Lower leg skin (tissue), 4 donors: ENCODE measurements at regions not wholly inside any gene's neighbourhood (a gene's known extent, or its start where the extent isn't known, plus 50 kb on each side); places are given as distances from the start of the nearest gene placed in this dataset.

ENCODE experiments used
- DNase-seq, 2 donors: peaks; one replicate each; pipeline ENCODE4 v3.0.0-alpha.2; 2019; ENCODE audit warnings: low spot score in 2 of 2
- H3K4me3 ChIP-seq: fragments of 200-600 bp; sonication (generic); 2 replicates; pipeline ENCODE4 v1.5.1; 2017; ENCODE audit warnings: mild to moderate bottlenecking, low read depth; ENCODE audit not compliant: poor library complexity, severe bottlenecking
- CTCF ChIP-seq, 3 donors: fragments of 450-650 bp; IDR thresholded peaks; one replicate each; pipeline ENCODE4 v1.5.1; 2016; ENCODE audit warnings: antibody characterized with exemption in 3 of 3, mild to moderate bottlenecking in 3 of 3, moderate library complexity in 2 of 3
- POLR2A ChIP-seq, 2 donors: fragments of 450-650 bp; IDR thresholded peaks; one replicate each; pipeline ENCODE4 v1.6.1; 2016 to 2017; ENCODE audit warnings: antibody characterized with exemption in 2 of 2, mild to moderate bottlenecking in 1 of 2, moderate library complexity in 1 of 2
- WGBS, 2 donors: methylation state at CpG; one replicate each; pipeline ENCODE4 v1.1.5; 2018; 5-methylcytosine and 5-hydroxymethylcytosine counted together
- intact Hi-C: fragments of 100-400 bp; cut with DNase I; formaldehyde crosslinking; loops from one replicate; pipeline ENCODE4 v1.15.0; 2023; ENCODE audit warnings: low total_unique reads

- no peak overlapping the region for H3K4me3 ChIP-seq
- intact Hi-C loops = no loop called here
- TF ChIP-seq POLR2A (IDR thresholded peaks at IDR 0.05) (no peak), CTCF (IDR thresholded peaks at IDR 0.05) (no peak)
- 55 to 76% methylated on average over 3 of the region's 3 CpGs for WGBS, 2 donors
- no peak for DNase-seq
Observed at GRCh38 chr1:79667848-79668696, 661.5 kb upstream of the ADGRL4 start.

GRCh38 chr1:79667166-79667565 lies 660.6 kb upstream of the ADGRL4 start:
- intact Hi-C loops = no loop called here
- WGBS, 2 donors = 77 to 89% methylated on average over 2 of the region's 2 CpGs
- no peak overlapping the region for H3K4me3 ChIP-seq
- DNase-seq = no peak
- TF ChIP-seq POLR2A (IDR thresholded peaks at IDR 0.05) (no peak), CTCF (IDR thresholded peaks at IDR 0.05) (no peak)

- WGBS, 2 donors = 48 to 57% methylated on average over 2 of the region's 2 CpGs
- no peak for TF ChIP-seq POLR2A (IDR thresholded peaks at IDR 0.05)
- TF ChIP-seq CTCF (IDR thresholded peaks at IDR 0.05) = no peak
- intact Hi-C loops = no loop called here
- DNase-seq = no peak
- no peak overlapping the region for H3K4me3 ChIP-seq
Observed at GRCh38 chr1:79663916-79664315, 657.4 kb upstream of the ADGRL4 start.

GRCh38 chr1:79662596-79662995 lies 656.1 kb upstream of the ADGRL4 start:
- DNase-seq = no peak
- intact Hi-C loops = no loop called here
- TF ChIP-seq POLR2A (IDR thresholded peaks at IDR 0.05) (no peak), CTCF (IDR thresholded peaks at IDR 0.05) (no peak)
- no peak overlapping the region for H3K4me3 ChIP-seq
- WGBS, 2 donors = 65 to 84% methylated on average over 1 of the region's 1 CpG

GRCh38 chr1:79660129-79660528 lies 653.6 kb upstream of the ADGRL4 start:
- intact Hi-C loops = no loop called here

More at GRCh38 chr1:79660129-79660528, 653.6 kb upstream of the ADGRL4 start:
- H3K4me3 ChIP-seq = no peak overlapping the region
- DNase-seq = no peak
- no peak for TF ChIP-seq POLR2A (IDR thresholded peaks at IDR 0.05)
- no peak for TF ChIP-seq CTCF (IDR thresholded peaks at IDR 0.05)
- WGBS, 2 donors = 75 to 79% methylated on average over 2 of the region's 2 CpGs
